ENCODE measurements at regions not wholly inside any gene's neighbourhood (a gene's known extent, or its start where the extent isn't known, plus 50 kb on each side); places are given as distances from the start of the nearest gene placed in this dataset.

DNA sequence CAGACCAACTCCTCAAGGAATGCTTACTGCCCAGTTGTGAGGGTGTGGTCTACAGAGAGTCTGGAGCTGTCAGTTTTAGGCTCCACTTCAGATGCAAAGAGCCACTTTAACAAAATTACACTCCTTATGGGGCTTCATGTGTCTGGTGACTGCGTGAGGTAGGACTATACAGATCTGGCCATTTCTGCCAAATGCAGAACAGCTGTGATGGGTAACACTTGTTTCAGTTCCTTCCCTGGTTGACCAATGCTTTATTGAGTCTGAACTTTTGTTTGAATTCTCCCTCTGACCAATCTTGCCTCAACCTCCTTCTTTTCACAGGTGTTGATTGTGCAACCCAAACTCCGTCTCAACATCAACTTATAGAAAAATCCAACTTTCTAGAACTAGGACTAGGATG lies 181.2 kb downstream of the OMA1 start:
- TF ChIP-seq CTCF (IDR thresholded peaks at IDR 0.05; ENCODE audit: unreplicated experiment in 3 of 3): no peak
- H3K9me3 Mint-ChIP-seq: peaks cover 4% of the 10 kb centered on the region
- H3K4me3 Mint-ChIP-seq: no peak overlapping the region
- H3K4me1 Mint-ChIP-seq: peaks cover 11% of the 10 kb centered on the region
- no peaks in the 10 kb centered on the region for H3K36me3 Mint-ChIP-seq (ENCODE audit: low read depth)
- no peak overlapping the region for H3K27ac Mint-ChIP-seq
- no peaks in the 10 kb centered on the region for H3K27me3 Mint-ChIP-seq (ENCODE audit: low read depth)

DNA sequence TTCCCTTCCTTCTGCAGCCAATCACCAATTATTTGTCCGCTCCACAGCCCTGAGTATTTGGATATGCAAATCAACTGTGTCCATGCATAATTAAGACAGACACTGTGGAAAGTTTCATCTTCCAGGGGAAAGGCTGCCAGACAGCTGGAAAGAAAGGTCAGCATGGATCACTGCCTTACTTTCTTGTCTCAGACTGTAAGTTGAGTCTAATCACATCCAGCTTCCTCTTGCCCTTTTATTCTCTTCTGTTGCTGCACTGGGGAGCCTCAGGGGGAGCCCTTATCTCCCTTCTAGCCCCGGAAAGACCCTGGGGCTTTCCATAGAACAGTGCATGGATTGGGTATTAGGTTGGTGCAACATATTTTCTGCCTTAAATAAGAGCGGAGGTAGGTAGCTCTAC lies 182.9 kb downstream of the OMA1 start:
- H3K4me3 Mint-ChIP-seq: no peak overlapping the region
- peaks cover 11% of the 10 kb centered on the region for H3K4me1 Mint-ChIP-seq
- H3K36me3 Mint-ChIP-seq (ENCODE audit: low read depth): no peaks in the 10 kb centered on the region
- no peak for TF ChIP-seq CTCF (IDR thresholded peaks at IDR 0.05; ENCODE audit: unreplicated experiment in 3 of 3)
- peaks cover 4% of the 10 kb centered on the region for H3K27me3 Mint-ChIP-seq (ENCODE audit: low read depth)
- no peaks in the 10 kb centered on the region for H3K9me3 Mint-ChIP-seq
- no peak overlapping the region for H3K27ac Mint-ChIP-seq

DNA sequence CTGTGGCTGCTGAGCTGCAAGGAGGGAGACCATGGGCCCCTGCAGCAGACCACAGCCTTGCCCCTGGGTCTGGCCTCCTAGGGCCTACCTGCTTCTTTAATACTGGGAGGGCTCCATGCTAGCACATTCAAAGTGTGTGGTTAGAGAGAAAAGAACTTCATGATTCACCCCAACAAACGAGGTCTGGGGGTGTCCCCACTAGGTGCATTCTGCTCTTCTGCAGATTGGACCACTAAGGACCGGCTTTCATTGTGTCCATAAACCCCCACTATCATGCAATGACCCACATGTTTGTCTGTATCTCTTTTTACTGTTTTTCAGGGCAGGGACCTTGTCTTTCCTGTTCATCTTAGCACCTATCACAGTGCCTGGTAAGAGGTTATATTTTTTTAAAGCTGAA lies 185.4 kb downstream of the OMA1 start:
- Mint-ChIP-seq H3K4me3 (no peak overlapping the region), H3K9me3 (no peaks in the 10 kb centered on the region), H3K4me1 (peaks cover 11% of the 10 kb centered on the region), H3K27me3 (ENCODE audit: low read depth) (peaks cover 4% of the 10 kb centered on the region), H3K27ac (no peak overlapping the region), H3K36me3 (ENCODE audit: low read depth) (no peaks in the 10 kb centered on the region)
- no peak for TF ChIP-seq CTCF (IDR thresholded peaks at IDR 0.05; ENCODE audit: unreplicated experiment in 3 of 3)

- H3K36me3 Mint-ChIP-seq (ENCODE audit: low read depth): no peaks in the 10 kb centered on the region
- H3K27ac Mint-ChIP-seq: no peak overlapping the region
These were observed 188.2 kb downstream of the OMA1 start for GRCh38 chr1:58358346-58358745.

DNA sequence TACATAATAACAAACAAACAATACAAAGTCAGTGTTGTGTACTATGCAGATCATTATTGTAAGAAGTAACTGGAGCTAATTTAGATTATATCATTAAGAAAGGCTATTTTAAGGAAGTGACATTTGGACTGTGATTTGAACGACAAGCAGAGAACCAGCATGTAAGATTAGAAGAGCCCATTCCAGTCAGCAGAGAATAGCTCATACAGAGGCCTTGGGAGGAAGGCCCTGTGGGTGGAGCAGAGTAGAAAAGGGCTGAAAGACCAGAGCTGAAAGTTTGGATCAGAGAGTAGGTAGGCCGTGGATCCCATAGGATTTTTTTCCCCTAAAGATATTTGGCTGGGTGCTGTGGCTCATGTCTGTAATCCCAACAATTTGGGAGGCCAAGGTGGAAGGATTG lies 190.1 kb downstream of the OMA1 start:
- no peaks in the 10 kb centered on the region for H3K9me3 Mint-ChIP-seq
- peaks cover 4% of the 10 kb centered on the region for H3K27me3 Mint-ChIP-seq (ENCODE audit: low read depth)
- TF ChIP-seq CTCF (IDR thresholded peaks at IDR 0.05; ENCODE audit: unreplicated experiment in 3 of 3): no peak
- H3K27ac Mint-ChIP-seq: no peak overlapping the region
- H3K36me3 Mint-ChIP-seq (ENCODE audit: low read depth): no peaks in the 10 kb centered on the region
- H3K4me3 Mint-ChIP-seq: no peak overlapping the region
- H3K4me1 Mint-ChIP-seq: no peaks in the 10 kb centered on the region

More at GRCh38 chr1:58358346-58358745, 188.2 kb downstream of the OMA1 start:
- TF ChIP-seq CTCF (IDR thresholded peaks at IDR 0.05; ENCODE audit: unreplicated experiment in 3 of 3): no peak
- Mint-ChIP-seq H3K4me1 (peaks cover 11% of the 10 kb centered on the region), H3K4me3 (no peak overlapping the region), H3K27me3 (ENCODE audit: low read depth) (peaks cover 4% of the 10 kb centered on the region), H3K9me3 (no peaks in the 10 kb centered on the region)

- Mint-ChIP-seq H3K36me3 (ENCODE audit: low read depth) (no peaks in the 10 kb centered on the region), H3K27me3 (ENCODE audit: low read depth) (no peaks in the 10 kb centered on the region), H3K27ac (no peak overlapping the region), H3K4me3 (no peak overlapping the region), H3K9me3 (peaks cover 10% of the 10 kb centered on the region), H3K4me1 (no peaks in the 10 kb centered on the region)
- no peak for TF ChIP-seq CTCF (IDR thresholded peaks at IDR 0.05; ENCODE audit: unreplicated experiment in 3 of 3)
These were observed 193.4 kb downstream of the OMA1 start for GRCh38 chr1:58353168-58353567.

All from nephron (organoid).